HG02970 (cell line): ENCODE measurements at regions not wholly inside any gene's neighbourhood (a gene's known extent, or its start where the extent isn't known, plus 50 kb on each side); places are given as distances from the start of the nearest gene placed in this dataset.

ENCODE experiments used
- ATAC-seq: cut with Tn5 transposase; IDR thresholded peaks from one replicate; pipeline ENCODE4 v1.9.1; 2021; ENCODE audit warnings: mild to moderate bottlenecking, moderate library complexity, moderate number of reproducible peaks; ENCODE audit not compliant: unreplicated experiment, low FRiP score

DNA sequence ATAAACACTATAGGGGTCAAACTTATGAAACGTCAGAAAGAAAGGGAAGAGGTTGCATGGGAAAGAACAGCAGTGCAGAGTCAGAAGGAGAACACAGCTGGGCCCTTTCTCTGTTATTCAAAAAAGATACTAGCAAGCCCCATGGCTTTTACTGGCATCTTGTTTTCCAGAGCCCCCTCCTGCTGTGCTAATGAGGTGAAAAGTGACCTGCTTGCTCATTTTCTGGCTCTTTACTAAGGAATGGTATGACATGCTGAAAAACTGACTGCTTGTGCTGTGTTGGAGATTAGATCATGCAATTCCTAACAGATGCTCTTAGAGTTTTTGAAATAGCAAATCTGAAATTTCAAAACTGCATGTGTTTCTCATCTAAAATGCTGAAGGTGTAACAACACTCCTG lies 541.6 kb upstream of the ALCAM start:
- ATAC-seq, result no peak

DNA sequence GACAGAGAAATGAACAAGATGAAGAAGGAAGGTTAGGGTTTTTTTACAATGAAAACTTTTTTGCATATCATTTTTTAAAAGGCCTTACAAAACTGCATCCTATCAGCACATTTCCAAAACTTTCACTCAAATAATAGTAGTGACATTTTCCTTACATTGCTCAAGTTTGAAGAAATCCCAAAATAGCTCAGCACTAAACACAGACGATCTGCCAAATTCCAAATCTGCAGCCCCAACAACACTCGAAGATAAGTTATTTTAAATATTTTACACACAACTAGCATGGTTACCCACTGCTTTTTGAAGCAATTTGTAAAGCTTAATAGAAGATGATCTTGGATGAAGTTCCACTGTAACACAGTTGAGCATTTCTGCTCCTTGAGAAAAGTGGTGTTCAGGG lies 535.6 kb upstream of the ALCAM start:
- no peak for ATAC-seq

DNA sequence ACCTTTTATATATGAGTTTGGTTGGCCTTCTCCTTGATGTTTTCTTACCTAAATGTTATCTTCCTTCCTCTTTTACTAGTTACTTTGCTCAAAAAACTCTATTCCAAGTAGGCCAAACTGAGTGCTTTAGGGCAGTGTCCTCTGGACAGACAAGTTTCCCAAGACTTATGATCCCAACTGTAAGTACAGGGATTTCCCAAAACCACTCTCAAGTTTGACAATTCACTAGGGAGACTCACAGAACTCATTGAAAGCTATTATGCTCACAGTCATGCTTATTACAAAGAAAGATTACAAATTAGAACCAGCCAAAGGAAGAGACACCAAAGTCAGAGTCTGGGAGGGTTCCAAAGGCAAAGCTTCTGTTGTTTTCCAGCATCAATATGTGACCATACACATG lies 534.2 kb upstream of the ALCAM start:
- ATAC-seq, result no peak

DNA sequence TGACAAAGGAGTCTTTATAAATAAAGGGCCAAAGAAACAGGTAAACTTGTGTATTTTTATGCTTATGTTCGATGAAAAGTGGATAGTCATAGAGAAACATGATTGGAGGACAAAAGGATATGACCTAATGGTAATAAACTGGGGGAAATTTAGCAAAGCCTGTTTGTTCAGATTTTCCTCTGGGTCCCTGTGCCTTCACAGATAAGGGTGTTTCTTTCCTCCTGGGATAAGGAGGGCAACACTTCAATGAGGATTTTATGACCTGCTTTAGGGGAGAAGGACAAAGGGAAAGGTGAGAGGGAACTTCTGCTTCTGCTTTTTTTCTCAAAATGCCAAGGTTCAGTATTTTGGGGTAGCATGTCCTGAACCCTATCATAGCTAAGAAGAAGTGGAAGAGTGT lies 531.3 kb upstream of the ALCAM start:
- ATAC-seq, result no peak

DNA sequence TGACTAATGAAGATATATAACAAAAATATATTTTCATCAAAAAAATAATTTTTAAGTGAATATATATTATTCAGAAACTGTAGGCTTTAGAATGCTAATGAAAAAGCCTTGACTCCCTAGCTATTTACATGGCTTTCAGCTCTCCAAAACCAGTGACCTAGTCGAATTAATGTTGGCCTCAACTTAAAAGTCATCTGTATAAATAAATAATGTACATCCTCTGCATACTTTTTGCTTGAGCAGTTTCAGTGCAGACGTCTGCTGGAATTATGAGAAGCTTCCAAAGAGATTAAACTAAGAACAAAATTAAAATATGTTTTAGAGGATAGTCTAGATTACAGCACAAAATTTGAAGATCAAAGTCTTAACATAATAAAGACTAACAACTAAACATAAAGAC lies 520.4 kb upstream of the ALCAM start:
- no peak for ATAC-seq

DNA sequence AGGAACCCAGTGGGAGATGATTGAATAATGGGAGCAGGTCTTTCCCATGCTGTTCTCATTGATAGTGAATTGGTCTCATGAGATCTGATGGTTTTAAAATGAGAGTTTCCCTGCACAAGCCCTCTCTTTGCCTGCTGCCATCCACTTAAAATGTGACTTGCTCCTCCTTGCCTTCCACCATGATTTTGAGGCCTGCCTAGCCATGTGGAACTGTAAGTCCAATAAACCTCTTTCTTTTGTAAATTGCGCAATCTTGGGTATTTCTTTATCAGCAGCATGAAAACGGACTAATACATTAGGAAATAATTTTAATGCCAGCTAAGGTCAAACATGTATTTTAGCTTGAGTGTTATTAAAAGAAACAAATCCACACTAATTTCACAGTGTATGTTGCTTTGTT lies 517.6 kb upstream of the ALCAM start:
- no peak for ATAC-seq

DNA sequence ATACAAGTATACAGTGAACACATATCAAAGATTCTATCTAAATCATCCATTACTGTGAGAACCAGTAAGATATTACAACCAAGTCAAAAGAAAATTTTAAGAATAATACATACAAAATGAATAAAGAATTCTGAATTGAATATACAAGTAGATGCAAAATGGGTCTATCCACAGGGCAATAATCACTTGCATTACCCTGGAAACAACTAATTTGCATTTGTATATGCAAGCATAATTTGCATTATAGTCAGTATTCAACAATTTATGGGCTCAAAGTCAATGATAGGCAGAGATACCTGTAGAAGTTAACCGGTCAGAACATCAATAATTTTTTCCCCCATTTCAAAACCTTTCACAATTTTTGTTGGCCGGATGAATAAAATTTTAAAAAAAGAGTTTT lies 512.2 kb upstream of the ALCAM start:
- no peak for ATAC-seq

DNA sequence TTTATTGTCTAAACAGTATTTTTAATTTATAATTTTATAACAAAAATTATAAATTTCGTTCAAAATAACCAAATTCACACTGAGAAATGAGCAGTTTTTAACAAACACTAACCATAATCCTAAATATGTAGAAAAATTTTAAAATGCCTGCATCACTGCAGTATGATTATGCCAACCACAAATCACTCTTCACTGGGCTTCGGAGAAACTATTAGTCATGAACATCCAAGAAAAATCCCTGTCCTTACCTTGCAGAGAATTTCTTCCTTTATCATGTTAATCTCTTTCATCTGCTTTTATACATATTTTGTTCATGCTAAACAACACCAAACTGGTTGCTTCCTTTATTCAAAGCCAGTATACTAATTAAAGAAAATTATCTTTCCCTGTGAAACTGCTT lies 511.0 kb upstream of the ALCAM start:
- no peak for ATAC-seq

DNA sequence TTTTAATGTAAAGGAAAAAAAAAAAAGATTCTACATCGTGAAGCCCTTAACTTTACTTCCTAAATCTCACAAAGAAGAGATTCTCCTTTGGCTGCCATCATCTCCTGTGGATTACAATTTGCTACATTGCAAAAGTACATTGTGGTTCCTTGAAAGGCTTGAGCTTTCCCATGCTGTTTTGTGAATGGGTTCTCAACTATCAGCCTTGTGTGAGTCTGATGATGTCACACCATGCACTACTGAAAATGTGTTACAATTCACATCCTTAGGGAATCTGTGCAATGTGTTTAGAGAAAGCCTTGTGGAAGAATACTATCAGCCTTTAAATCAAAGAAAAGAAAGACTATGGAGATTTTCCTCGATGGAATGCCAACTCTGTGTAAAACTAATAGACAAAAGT lies 510.0 kb upstream of the ALCAM start:
- no peak for ATAC-seq

DNA sequence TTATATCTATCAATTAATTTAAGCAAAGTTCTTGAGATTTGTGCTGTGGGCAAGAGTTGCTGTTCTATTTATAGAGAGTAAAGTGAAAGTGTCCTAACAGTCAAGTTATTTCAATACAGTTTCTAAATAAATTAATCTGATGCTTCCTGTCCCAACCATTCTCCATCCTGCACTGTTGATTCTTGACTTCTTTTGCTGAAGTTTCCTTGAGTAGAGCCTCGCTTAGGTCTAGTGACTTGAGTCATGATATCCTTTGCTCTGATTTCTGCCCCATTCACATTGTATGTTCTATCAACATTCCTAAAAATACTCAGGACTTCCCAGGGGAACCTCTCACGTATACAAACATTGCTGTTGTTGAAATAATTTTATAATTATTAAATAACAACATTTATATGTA lies 498.4 kb upstream of the ALCAM start:
- ATAC-seq, result no peak

DNA sequence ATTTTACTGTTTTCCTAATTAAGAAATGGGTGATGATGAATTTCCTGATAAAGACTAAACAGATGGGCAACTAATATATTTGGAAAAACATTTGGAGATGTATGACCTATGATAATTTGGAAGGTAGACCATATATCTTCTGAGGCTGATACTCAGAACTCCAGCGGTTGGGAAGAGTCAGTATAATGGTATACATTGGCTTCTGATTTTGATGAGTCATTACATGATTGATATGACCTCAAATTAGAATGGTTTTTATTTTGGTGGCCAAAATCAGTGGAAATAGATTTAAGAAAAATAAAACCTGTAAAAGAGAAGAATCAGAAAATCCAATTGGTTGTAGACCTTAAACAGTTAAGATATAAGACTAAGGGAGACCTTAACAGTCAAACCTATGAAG lies 496.4 kb upstream of the ALCAM start:
- no peak for ATAC-seq

DNA sequence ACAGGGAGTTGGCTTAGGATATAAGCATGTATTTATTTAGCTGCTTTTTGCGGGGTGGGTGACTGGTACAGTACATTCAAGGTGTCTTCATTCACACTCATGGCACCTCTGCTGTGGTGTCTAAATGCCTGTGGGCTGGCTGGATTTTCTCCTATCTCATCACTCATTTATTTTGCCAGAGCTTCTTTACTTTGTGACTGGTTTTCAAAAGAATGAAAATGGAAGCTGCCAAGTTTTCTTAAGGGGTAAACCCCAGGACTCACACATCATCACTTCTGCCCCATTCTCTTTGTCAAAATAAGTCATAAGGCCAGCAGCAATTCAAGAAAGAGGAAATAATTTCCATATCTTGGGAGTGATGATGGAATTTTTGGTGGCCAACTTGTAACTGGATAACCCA lies 493.4 kb upstream of the ALCAM start:
- no peak for ATAC-seq

DNA sequence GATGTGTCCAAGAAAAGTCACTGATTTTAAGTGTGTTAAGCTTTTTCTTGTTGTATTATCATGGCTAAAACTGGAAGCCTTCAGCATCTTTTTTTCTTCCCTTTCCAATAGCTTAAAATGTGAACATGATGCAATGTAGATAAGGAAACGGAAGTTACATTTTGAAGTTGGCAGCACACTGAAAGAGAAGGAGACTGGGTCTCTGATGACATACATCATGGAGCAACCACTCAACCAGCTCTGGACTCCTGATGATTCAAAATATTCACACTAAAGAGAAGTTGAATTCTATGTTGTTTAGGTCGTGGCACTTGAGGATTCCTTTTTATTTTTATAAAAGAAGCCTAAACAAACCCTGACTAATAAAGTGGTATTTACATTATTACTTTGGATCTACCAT lies 488.3 kb upstream of the ALCAM start:
- ATAC-seq, result no peak

DNA sequence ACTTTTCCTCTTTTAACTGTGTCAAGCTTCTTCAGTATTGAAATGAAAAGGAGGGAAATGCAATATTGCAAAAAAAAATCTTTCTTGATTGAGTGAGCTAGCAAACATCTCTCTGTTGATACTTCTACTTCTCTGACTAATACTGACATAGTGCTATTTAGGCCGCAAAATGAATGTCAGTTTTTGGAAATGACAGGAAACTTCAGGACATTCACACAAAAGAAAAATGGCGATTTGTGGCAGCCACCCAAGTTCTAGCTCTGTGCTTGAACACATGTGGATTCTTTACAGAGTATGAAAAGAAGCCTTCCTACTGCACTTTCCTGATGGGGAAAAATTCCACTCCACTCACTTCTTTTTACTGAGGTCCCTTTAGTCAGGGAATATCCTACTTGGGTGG lies 486.8 kb upstream of the ALCAM start:
- no peak for ATAC-seq

DNA sequence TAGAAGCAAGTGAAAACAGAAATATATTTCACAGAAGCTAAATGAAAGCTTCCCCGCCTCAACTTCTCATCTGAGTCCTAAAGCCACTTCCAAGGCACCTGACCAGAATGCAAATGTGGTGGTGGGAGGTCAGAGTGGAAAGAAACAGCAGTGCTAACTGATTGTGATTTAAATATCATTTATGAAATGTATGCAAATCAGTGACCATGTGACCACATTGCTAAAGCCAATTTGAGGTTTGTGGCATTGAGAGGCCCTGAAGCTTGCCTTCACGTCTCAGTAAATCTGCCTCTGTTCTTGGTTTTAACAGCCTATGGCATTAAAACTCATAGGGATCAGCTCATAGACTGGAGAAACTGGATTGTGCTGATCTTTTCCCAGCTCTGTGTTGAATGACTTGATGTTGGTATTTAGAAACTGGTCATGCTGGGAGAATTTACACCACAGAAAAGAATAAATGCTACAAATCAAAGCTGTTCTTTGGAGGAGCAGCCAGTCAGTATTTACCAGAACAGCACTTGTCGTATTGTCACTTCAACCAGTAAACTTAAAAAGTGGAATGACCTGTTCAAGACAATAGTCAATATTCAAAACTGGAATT lies 481.4 kb upstream of the ALCAM start:
- ATAC-seq, result no peak

DNA sequence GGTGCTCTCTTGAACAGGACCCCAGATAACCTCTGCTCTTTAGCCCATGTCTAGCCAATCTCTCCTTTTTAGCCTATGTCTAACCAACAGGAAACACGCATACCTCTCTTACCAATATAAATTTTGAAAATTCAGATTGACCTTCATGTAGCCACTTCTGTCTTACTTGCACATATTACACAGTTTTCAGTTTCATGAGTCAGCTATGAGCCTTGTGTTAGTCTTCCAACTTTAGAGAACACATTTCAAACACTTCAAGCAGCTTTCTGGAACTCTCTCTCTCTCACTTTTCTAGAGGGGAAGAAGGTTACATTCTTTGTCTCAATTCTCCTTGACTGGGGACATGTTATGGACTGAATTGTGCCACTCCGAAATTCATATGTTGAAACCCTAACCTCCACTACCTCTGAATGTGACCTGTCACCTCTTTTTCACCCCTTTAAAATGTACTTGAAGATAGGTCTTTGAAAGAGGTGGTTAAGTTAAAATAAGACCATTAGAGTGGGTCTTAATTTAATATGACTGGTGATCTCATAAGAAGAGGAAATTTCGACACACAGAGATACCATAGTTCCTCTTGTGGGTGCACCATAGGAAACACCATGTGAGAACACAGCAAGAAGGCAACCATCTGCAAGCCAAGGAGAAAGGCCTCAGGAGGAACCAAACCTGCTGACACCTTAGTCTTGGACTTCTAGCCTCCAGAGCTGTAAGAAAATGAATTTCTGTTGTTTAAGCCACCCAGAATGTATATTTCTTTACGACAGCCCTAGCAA lies 480.3 kb upstream of the ALCAM start:
- ATAC-seq, result no peak

DNA sequence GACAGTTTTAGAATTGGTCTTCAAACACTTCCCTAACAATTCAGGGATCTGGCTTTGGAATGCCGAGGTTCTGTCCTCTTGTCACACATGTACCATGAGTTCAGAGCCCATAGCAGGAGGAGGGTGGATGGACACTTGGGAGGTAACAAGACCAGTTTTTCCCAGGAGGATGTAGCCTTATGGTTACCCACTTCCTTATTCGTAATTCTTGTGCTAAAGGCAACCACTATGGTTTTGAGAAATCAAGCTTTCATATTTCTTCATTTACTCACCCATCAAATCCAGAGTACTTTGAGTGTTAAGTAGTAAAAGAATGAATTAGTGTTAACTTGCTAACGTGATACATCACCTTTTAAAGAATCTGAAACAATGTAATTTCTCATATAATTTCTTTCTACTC lies 479.6 kb upstream of the ALCAM start:
- no peak for ATAC-seq

DNA sequence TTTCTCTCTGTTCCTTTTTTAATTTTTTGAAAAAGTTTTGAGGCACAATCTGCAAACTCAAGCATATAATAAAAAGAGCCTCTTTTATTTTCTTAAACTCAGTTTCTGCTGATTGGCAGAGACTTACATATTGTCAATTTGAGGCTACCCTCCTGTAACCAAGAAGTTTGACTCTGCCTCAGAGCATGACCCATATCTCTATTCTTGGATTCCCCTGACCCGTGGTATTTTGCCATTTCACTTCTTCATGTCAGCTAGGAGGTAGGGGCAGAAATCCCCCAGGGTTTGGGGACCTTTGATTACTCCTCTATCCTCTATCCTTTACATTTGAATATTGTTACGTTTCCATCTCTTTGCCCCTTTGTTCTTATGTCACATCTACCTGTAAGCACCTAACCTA lies 479.1 kb upstream of the ALCAM start:
- no peak for ATAC-seq

DNA sequence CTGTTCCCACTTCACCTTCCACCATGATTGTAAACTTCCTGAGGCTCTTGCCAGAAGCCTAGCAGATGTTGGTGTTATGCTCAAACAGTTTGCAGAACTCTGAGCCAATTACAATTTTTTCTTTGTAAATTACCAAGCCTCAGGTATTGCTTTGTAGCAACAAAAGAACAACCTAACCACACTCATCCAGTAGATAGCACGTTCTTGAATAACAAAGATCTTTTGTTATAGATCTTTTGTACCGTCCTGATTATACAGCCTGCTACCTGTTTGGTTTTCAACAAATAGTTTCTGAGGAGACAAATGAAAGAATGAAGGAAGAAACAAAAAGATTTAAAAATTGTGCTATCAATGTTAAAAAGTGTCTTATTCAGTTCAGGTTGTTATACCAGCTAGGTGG lies 474.7 kb upstream of the ALCAM start:
- no peak for ATAC-seq

DNA sequence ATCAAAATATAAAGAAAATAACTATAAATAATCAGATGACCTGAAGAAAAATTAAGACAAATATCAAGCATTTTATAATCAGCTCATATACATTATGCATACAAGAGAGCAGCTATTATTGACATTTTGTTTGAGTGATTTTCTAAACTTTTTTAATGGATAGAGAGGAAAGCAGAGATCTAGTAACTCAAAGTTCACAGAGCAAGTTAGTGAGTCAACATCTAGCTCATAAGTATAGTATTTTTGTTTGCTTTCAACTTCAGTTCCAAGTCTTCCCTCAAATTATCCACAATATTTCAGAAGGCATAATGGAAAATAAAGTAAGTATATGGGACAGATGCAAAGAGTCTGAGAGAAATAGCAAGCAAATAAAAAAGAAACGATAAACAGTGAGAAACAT lies 470.1 kb upstream of the ALCAM start:
- ATAC-seq, result no peak

DNA sequence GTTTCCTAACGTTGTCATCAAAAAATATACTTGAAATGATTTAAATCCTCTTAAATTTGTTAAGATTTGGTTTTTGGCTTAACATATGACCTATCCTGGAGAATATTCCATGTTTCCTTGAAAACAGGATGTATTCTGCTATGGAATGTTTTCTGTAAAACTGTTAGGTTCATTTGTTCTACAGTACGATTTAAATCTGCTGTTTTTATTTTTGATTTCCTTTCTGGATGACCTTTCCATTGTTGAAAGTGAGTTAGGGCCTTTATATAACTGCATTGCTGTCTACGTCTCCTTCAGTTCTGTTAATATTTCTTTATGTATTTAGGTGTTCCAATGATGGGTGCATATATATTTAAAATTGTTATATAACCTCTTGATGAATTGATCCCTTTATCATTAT lies 465.3 kb upstream of the ALCAM start:
- ATAC-seq, result no peak

DNA sequence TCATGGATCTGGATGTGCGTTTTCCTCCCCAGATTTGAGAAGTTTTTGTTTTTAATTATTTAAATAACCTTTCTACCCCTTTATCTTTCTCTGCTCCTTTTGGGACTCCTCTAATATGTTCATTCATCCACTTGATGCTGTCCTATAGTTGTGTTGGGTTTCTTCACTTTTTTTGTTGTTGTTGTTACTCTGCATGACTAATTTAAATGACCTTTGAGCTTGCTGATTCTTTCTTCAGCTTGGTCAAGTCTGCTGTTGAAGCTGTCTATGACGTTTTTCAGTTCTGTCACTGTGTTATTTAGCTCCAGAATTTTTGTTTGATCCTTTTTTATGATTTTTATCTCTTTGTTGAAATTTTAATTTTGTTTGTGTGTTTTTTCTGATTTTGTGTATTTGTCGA lies 463.6 kb upstream of the ALCAM start:
- ATAC-seq, result no peak
